Nephron progenitor cell (in vitro differentiated cells): ENCODE measurements at regions not wholly inside any gene's neighbourhood (a gene's known extent, or its start where the extent isn't known, plus 50 kb on each side); places are given as distances from the start of the nearest gene placed in this dataset.

ENCODE experiments used
- DNase-seq: peaks from one replicate; pipeline ENCODE4 v3.0.0; 2021
- H3K27ac Mint-ChIP-seq: 2 replicates; pipeline ENCODE4 v1.8.0; 2021; ENCODE audit warnings: mild to moderate bottlenecking, moderate library complexity, mixed read lengths
- H3K27me3 Mint-ChIP-seq: 2 replicates; pipeline ENCODE4 v1.8.0; 2021; ENCODE audit warnings: mild to moderate bottlenecking, low read depth, mixed read lengths; ENCODE audit not compliant: poor library complexity
- H3K36me3 Mint-ChIP-seq: 2 replicates; pipeline ENCODE4 v1.8.0; 2021; ENCODE audit warnings: low read depth, mixed read lengths
- H3K4me1 Mint-ChIP-seq: 2 replicates; pipeline ENCODE4 v1.8.0; 2021; ENCODE audit warnings: mixed read lengths
- H3K4me3 Mint-ChIP-seq: 2 replicates; pipeline ENCODE4 v1.8.0; 2021; ENCODE audit warnings: mild to moderate bottlenecking, moderate library complexity, mixed read lengths
- H3K9me3 Mint-ChIP-seq: 2 replicates; pipeline ENCODE4 v1.8.0; 2021; ENCODE audit warnings: mild to moderate bottlenecking, moderate library complexity, mixed read lengths
- TF ChIP-seq, protein P1 (sequence below): fragments of 200-600 bp; sonication (generic); IDR thresholded peaks from 2 replicates; pipeline ENCODE4 v1.5.0; 2021; ENCODE audit warnings: antibody characterized with exemption

DNA sequence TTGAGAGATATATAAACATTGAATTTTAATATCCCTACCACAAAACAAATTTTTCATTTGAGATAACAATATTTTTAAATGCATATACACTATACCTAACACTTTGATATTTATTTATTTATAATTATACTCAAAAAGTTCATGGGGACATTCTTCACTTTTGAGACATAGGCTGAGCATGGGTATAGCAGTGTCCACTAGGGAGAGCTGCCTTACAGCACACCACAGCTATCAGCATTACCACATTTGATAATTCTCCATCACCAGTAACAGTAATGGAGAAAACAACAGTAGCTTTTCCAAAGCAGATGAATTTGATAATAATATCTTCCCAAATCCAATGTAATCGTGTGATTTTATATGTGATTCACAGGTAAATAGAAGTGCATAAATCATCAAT lies 626.1 kb downstream of the DACH1 start:
- H3K27ac Mint-ChIP-seq = no peak overlapping the region
- H3K36me3 Mint-ChIP-seq = no peaks in the 10 kb centered on the region
- no peak for DNase-seq
- peaks cover 9% of the 10 kb centered on the region for H3K4me1 Mint-ChIP-seq
- no peak overlapping the region for H3K4me3 Mint-ChIP-seq
- no peaks in the 10 kb centered on the region for H3K9me3 Mint-ChIP-seq
- no peaks in the 10 kb centered on the region for H3K27me3 Mint-ChIP-seq
- TF ChIP-seq, protein P1, sequence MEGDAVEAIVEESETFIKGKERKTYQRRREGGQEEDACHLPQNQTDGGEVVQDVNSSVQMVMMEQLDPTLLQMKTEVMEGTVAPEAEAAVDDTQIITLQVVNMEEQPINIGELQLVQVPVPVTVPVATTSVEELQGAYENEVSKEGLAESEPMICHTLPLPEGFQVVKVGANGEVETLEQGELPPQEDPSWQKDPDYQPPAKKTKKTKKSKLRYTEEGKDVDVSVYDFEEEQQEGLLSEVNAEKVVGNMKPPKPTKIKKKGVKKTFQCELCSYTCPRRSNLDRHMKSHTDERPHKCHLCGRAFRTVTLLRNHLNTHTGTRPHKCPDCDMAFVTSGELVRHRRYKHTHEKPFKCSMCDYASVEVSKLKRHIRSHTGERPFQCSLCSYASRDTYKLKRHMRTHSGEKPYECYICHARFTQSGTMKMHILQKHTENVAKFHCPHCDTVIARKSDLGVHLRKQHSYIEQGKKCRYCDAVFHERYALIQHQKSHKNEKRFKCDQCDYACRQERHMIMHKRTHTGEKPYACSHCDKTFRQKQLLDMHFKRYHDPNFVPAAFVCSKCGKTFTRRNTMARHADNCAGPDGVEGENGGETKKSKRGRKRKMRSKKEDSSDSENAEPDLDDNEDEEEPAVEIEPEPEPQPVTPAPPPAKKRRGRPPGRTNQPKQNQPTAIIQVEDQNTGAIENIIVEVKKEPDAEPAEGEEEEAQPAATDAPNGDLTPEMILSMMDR = peak; percentile 42

DNA sequence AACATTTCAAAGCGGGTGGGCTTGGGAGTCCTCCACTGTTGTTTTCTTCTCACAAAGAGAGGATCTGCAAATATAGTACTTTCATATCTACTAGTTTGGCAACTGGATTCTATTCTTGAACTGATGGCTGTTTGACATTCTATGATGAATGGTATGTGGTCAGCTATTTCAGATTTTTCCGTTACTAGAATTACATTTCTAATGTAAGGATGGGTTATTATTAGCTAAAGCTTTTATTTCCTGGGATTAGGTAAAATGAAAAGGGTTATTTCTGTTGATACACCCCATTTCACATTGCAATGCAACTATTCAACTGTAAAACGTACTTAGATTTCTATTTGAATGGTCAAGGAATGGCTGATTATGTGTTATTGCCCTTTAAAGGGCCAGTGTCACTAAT lies 629.7 kb downstream of the DACH1 start:
- peaks cover 2% of the 10 kb centered on the region for H3K4me1 Mint-ChIP-seq
- no peaks in the 10 kb centered on the region for H3K27me3 Mint-ChIP-seq
- TF ChIP-seq, protein P1 = no peak
- H3K4me3 Mint-ChIP-seq = no peak overlapping the region
- no peaks in the 10 kb centered on the region for H3K36me3 Mint-ChIP-seq
- H3K9me3 Mint-ChIP-seq = no peaks in the 10 kb centered on the region
- H3K27ac Mint-ChIP-seq = no peak overlapping the region
- no peak for DNase-seq

GRCh38 chr13:71219698-71220415 lies 647.1 kb downstream of the DACH1 start:
- Mint-ChIP-seq H3K9me3 (peaks cover 1% of the 10 kb centered on the region), H3K36me3 (no peaks in the 10 kb centered on the region), H3K4me3 (no peak overlapping the region), H3K27ac (no peak overlapping the region), H3K27me3 (no peaks in the 10 kb centered on the region), H3K4me1 (peaks cover 9% of the 10 kb centered on the region)
- no peak for DNase-seq
- TF ChIP-seq, protein P1 = no peak

- H3K9me3 Mint-ChIP-seq = peaks cover 4% of the 10 kb centered on the region
- H3K36me3 Mint-ChIP-seq = no peaks in the 10 kb centered on the region
- H3K4me1 Mint-ChIP-seq = peaks cover 18% of the 10 kb centered on the region
- H3K4me3 Mint-ChIP-seq = no peak overlapping the region
- DNase-seq = no peak
- no peak overlapping the region for H3K27ac Mint-ChIP-seq
- TF ChIP-seq, protein P1 = peak; percentile 14
- no peaks in the 10 kb centered on the region for H3K27me3 Mint-ChIP-seq
These were observed 648.0 kb downstream of the DACH1 start for GRCh38 chr13:71218960-71219359.

DNA sequence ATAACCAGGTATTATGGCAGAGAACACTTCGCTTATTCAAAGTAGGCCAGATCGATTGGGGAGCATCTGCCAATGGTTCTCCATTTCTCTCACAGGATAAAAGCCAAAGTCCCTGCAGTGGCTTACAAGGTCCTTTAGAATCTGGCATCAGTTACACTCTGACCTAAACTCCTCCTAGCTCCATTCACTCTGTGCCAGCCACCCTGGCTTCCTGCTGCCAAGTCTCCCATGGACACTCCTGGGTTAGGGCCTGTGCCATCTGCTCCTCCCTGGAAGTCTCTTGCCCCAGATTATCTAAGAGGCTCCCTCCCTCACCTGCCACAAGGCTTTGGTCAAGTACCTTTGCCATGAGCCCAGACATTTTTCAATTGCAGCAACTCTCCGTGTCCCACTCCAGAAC lies 649.2 kb downstream of the DACH1 start:
- Mint-ChIP-seq H3K27ac (no peak overlapping the region), H3K36me3 (no peaks in the 10 kb centered on the region), H3K9me3 (peaks cover 4% of the 10 kb centered on the region), H3K4me1 (peaks cover 21% of the 10 kb centered on the region), H3K27me3 (no peaks in the 10 kb centered on the region), H3K4me3 (no peak overlapping the region)
- no peak for DNase-seq
- TF ChIP-seq, protein P1 = no peak

GRCh38 chr13:71214821-71215220 lies 652.2 kb downstream of the DACH1 start:
- no peak for DNase-seq

More at GRCh38 chr13:71214821-71215220, 652.2 kb downstream of the DACH1 start:
- H3K36me3 Mint-ChIP-seq = no peaks in the 10 kb centered on the region
- H3K4me1 Mint-ChIP-seq = peaks cover 21% of the 10 kb centered on the region
- no peaks in the 10 kb centered on the region for H3K27me3 Mint-ChIP-seq
- no peak overlapping the region for H3K4me3 Mint-ChIP-seq
- peak overlapping the region; percentile 81 for H3K27ac Mint-ChIP-seq
- TF ChIP-seq, protein P1 = no peak
- peaks cover 4% of the 10 kb centered on the region for H3K9me3 Mint-ChIP-seq
